WTC11 (cell line): ENCODE measurements at regions not wholly inside any gene's neighbourhood (a gene's known extent, or its start where the extent isn't known, plus 50 kb on each side); places are given as distances from the start of the nearest gene placed in this dataset.

Experiments
- ATAC-seq: fragments of 200-7000 bp; cut with Tn5 transposase; 2 replicates; pipeline ENCODE4 v1.10.0; 2021; ENCODE audit warnings: mild to moderate bottlenecking, moderate library complexity
- CTCF ChIA-PET: fragments of 300-600 bp; sonication (Branson Sonifier 250); formaldehyde crosslinking; loops from one replicate; lab custom pipeline; 2021; ENCODE audit warnings: antibody characterized with exemption; lab: Charles Lee
- POLR2A ChIA-PET: fragments of 350-600 bp; sonication (Branson Sonifier 250); formaldehyde crosslinking; loops from one replicate; lab custom pipeline; 2021; ENCODE audit warnings: antibody characterized with exemption; lab: Charles Lee
- DNase-seq: peaks from one replicate; pipeline ENCODE4 v3.0.0; 2021; ENCODE audit warnings: low spot score
- H3K27ac Mint-ChIP-seq: 2 replicates; pipeline ENCODE4 v1.8.0; 2021; ENCODE audit warnings: mixed read lengths
- H3K27me3 Mint-ChIP-seq: 2 replicates; pipeline ENCODE4 v1.8.0; 2021; ENCODE audit warnings: low read depth, mild to moderate bottlenecking, moderate library complexity, mixed read lengths
- H3K36me3 Mint-ChIP-seq: 2 replicates; pipeline ENCODE4 v1.8.0; 2021; ENCODE audit warnings: mixed read lengths
- H3K4me1 Mint-ChIP-seq: 2 replicates; pipeline ENCODE4 v1.8.0; 2022; ENCODE audit warnings: mixed read lengths
- H3K4me3 Mint-ChIP-seq: 2 replicates; pipeline ENCODE4 v1.8.0; 2021; ENCODE audit warnings: mild to moderate bottlenecking, moderate library complexity, mixed read lengths
- H3K9me3 Mint-ChIP-seq: 2 replicates; pipeline ENCODE4 v1.8.0; 2021; ENCODE audit warnings: mixed read lengths
- AFF4 ChIP-seq: sonication (generic); formaldehyde crosslinking; IDR thresholded peaks from 2 replicates; pipeline ENCODE4 v1.8.1; 2023; ENCODE audit warnings: mild to moderate bottlenecking, missing genetic modification reagents, borderline replicate concordance
- ATF2 ChIP-seq: sonication (generic); formaldehyde crosslinking; IDR thresholded peaks from 2 replicates; pipeline ENCODE4 v1.8.1; 2022; ENCODE audit warnings: low read depth, missing genetic modification reagents, borderline replicate concordance
- CREB1 ChIP-seq: sonication (generic); formaldehyde crosslinking; IDR thresholded peaks from 2 replicates; pipeline ENCODE4 v1.8.0; 2023; ENCODE audit warnings: mild to moderate bottlenecking, missing genetic modification reagents
- GRHL2 ChIP-seq: fragments of 250-450 bp; sonication (Bioruptor Pico); IDR thresholded peaks from 2 replicates; pipeline ENCODE4 v1.8.0; 2022; ENCODE audit warnings: mild to moderate bottlenecking, moderate library complexity; ENCODE audit not compliant: insufficient replicate concordance, severe bottlenecking
- GTF2I ChIP-seq: fragments of 250-450 bp; sonication (Bioruptor Pico); conservative IDR thresholded peaks from 2 replicates; pipeline ENCODE4 v1.4.0; 2021; ENCODE audit warnings: mild to moderate bottlenecking
- IRF1 ChIP-seq: sonication (generic); formaldehyde crosslinking; IDR thresholded peaks from 2 replicates; pipeline ENCODE4 v1.8.0; 2023; ENCODE audit warnings: missing genetic modification reagents
- IRF2 ChIP-seq: sonication (generic); formaldehyde crosslinking; IDR thresholded peaks from 2 replicates; pipeline ENCODE4 v1.8.0; 2022; ENCODE audit warnings: low read depth, missing genetic modification reagents, borderline replicate concordance
- NFE2L1 ChIP-seq: sonication (generic); formaldehyde crosslinking; IDR thresholded peaks from 2 replicates; pipeline ENCODE4 v1.8.1; 2023; ENCODE audit warnings: missing genetic modification reagents
- NR1H2 ChIP-seq: sonication (generic); formaldehyde crosslinking; IDR thresholded peaks from 2 replicates; pipeline ENCODE4 v1.9.0; 2021; ENCODE audit warnings: mild to moderate bottlenecking, moderate library complexity, missing genetic modification reagents
- RELA ChIP-seq: sonication (generic); formaldehyde crosslinking; IDR thresholded peaks from 2 replicates; pipeline ENCODE4 v1.8.1; 2022; ENCODE audit warnings: missing genetic modification reagents, mild to moderate bottlenecking, borderline replicate concordance
- ZNF232 ChIP-seq: sonication (generic); formaldehyde crosslinking; IDR thresholded peaks from 2 replicates; pipeline ENCODE4 v1.8.0; 2022; ENCODE audit warnings: mild to moderate bottlenecking, missing genetic modification reagents
- ZNF281 ChIP-seq: sonication (generic); formaldehyde crosslinking; IDR thresholded peaks from 2 replicates; pipeline ENCODE4 v1.8.0; 2023; ENCODE audit warnings: mild to moderate bottlenecking, missing genetic modification reagents

GRCh38 chrX:109875831-109876230 is 127.1 kb upstream of the TMEM164 start:
- Mint-ChIP-seq H3K27ac (no peak overlapping the region), H3K9me3 (peaks cover 5% of the 10 kb centered on the region), H3K4me3 (no peak overlapping the region), H3K27me3 (no peaks in the 10 kb centered on the region; the same call in 1 of the 2 replicates), H3K36me3 (no peaks in the 10 kb centered on the region), H3K4me1 (no peaks in the 10 kb centered on the region)
- ChIA-PET CTCF (interaction anchor here (1.4 to 1.6 kb wide), 2 partner anchors 16 to 19 kb away, joined by 3 to 6 read pairs; no protein-coding TSS in a partner anchor), POLR2A (no interaction called here)
- DNase-seq (no peak), ATAC-seq (no peak)
- TF ChIP-seq ATF2 (CRISPR knock-in tag), result no peak
- no peak for TF ChIP-seq GRHL2 (CRISPR knock-in tag)

GRCh38 chrX:109878236-109878635 is 124.7 kb upstream of the TMEM164 start:
- TF ChIP-seq CREB1 (CRISPR knock-in tag), result no peak
- TF ChIP-seq NR1H2 (CRISPR knock-in tag), result no peak
- no peak for TF ChIP-seq GTF2I (CRISPR knock-in tag)
- no peak for TF ChIP-seq IRF2 (CRISPR knock-in tag)
- TF ChIP-seq IRF1 (CRISPR knock-in tag), result no peak
- no peak for TF ChIP-seq RELA (CRISPR knock-in tag)
- Mint-ChIP-seq H3K27me3 (no peaks in the 10 kb centered on the region; the same call in 1 of the 2 replicates), H3K9me3 (peaks cover 5% of the 10 kb centered on the region), H3K27ac (no peak overlapping the region), H3K4me1 (no peaks in the 10 kb centered on the region), H3K4me3 (no peak overlapping the region), H3K36me3 (no peaks in the 10 kb centered on the region)
- ChIA-PET CTCF (interaction anchor here (1.7 kb wide), 1 partner anchor 13 kb away, joined by 9 read pairs; no protein-coding TSS in a partner anchor), POLR2A (no interaction called here)
- DNase-seq, result no peak
- no peak for ATAC-seq

GRCh38 chrX:109879991-109880390 is 122.9 kb upstream of the TMEM164 start:
- Mint-ChIP-seq H3K36me3 (no peaks in the 10 kb centered on the region), H3K9me3 (peaks cover 5% of the 10 kb centered on the region), H3K4me1 (no peaks in the 10 kb centered on the region), H3K27ac (no peak overlapping the region), H3K4me3 (no peak overlapping the region), H3K27me3 (no peaks in the 10 kb centered on the region)
- CTCF ChIA-PET, result interaction anchor here (1.2 to 1.7 kb wide), 2 partner anchors 11 to 167 kb away, joined by 3 to 9 read pairs; no protein-coding TSS in a partner anchor
- POLR2A ChIA-PET, result no interaction called here
- ATAC-seq, result no peak
- TF ChIP-seq IRF1 (CRISPR knock-in tag) (no peak), CREB1 (CRISPR knock-in tag) (no peak), NFE2L1 (CRISPR knock-in tag) (no peak), ZNF281 (CRISPR knock-in tag) (no peak), ZNF232 (CRISPR knock-in tag) (no peak), AFF4 (CRISPR knock-in tag) (no peak)
- TF ChIP-seq, all 79 proteins: peak for 0
- DNase-seq, result no peak
